Lung (tissue), 11 donors: ENCODE measurements at regions not wholly inside any gene's neighbourhood (a gene's known extent, or its start where the extent isn't known, plus 50 kb on each side); places are given as distances from the start of the nearest gene placed in this dataset.

Source experiments
- ATAC-seq: fragments of 200-7000 bp; cut with Tn5 transposase; one replicate; pipeline ENCODE4 v1.9.1; 2020; ENCODE audit warnings: moderate number of reproducible peaks; ENCODE audit not compliant: insufficient read depth, low FRiP score
- DNase-seq, 3 donors: peaks; one replicate each; pipeline ENCODE4 v3.0.0-alpha.2; 2013 to 2017
- H3K27ac ChIP-seq, 2 donors: one replicate each; pipeline ENCODE4 v1.5.1; 2013; ENCODE audit warnings: mild to moderate bottlenecking in 2 of 2, moderate library complexity in 2 of 2, control low read depth in 1 of 2, inconsistent platforms in 1 of 2, low read depth in 1 of 2, low read length in 1 of 2
- H3K27me3 ChIP-seq, 3 donors: one replicate each; pipeline ENCODE4 v1.5.1; 2013; ENCODE audit warnings: low read length in 2 of 3; ENCODE audit not compliant: control insufficient read depth in 3 of 3, insufficient read depth in 3 of 3
- H3K36me3 ChIP-seq, 4 donors: one replicate each; pipeline ENCODE4 v1.5.1; 2013; ENCODE audit warnings: low read length in 4 of 4, mild to moderate bottlenecking in 1 of 4, moderate library complexity in 1 of 4; ENCODE audit not compliant: control insufficient read depth in 4 of 4, insufficient read depth in 4 of 4
- H3K4me1 ChIP-seq, 5 donors: one replicate each; pipeline ENCODE4 v1.5.1; 2013; ENCODE audit warnings: low read length in 5 of 5, mild to moderate bottlenecking in 2 of 5, moderate library complexity in 1 of 5; ENCODE audit not compliant: control insufficient read depth in 5 of 5, insufficient read depth in 5 of 5
- H3K4me3 ChIP-seq: one replicate; pipeline ENCODE4 v1.5.1; 2013; ENCODE audit warnings: mild to moderate bottlenecking, control low read depth, moderate library complexity
- H3K9ac ChIP-seq, 2 donors: one replicate each; pipeline ENCODE4 v1.5.1; 2013; ENCODE audit warnings: low read length in 2 of 2, control low read depth in 1 of 2; ENCODE audit not compliant: insufficient read depth in 1 of 2
- H3K9me3 ChIP-seq, 4 donors: one replicate each; pipeline ENCODE4 v1.5.1; 2013; ENCODE audit warnings: low read length in 3 of 4, mild to moderate bottlenecking in 1 of 4, moderate library complexity in 1 of 4; ENCODE audit not compliant: control insufficient read depth in 4 of 4, insufficient read depth in 3 of 4
- CTCF ChIP-seq: IDR thresholded peaks from 2 replicates; pipeline ENCODE4 v1.5.1; 2012; ENCODE audit warnings: mild to moderate bottlenecking; ENCODE audit errors: control extremely low read depth, extremely low read depth
- WGBS, 2 donors: extraction: QIAGEN DNeasy Blood & Tissue Kit; methylation state at CpG; one replicate each; pipeline ENCODE4 v1.1.7; 2013; 5-methylcytosine and 5-hydroxymethylcytosine counted together
- donor health status: control.
- donor health status: control.
- donor health status: Bipolar disorder and iron deficiency.
- donor health status: healthy.
- donor health status: DM: yes; HTN: yes; CAD: no.

GRCh38 chr2:216768908-216769411 is 73.6 kb upstream of the IGFBP5 start:
- no peak for TF ChIP-seq CTCF
- WGBS, 2 donors = 87 to 90% methylated on average over 3 of the region's 3 CpGs
- Histone ChIP-seq H3K4me1 (peaks cover 0 to 10% (median 2%) of the 10 kb centered on the region in 5 donors), H3K27me3 (no peaks in the 10 kb centered on the region), H3K4me3 (no peak overlapping the region), H3K27ac (no peak overlapping the region), H3K9ac (no peak overlapping the region), H3K36me3 (no peaks in the 10 kb centered on the region), H3K9me3 (no peaks in the 10 kb centered on the region)
- no peak for ATAC-seq
- no peak for DNase-seq

- Histone ChIP-seq H3K4me1 (peaks cover 0 to 15% (median 0%) of the 10 kb centered on the region in 5 donors), H3K9ac (no peak overlapping the region), H3K27me3 (no peaks in the 10 kb centered on the region), H3K4me3 (no peak overlapping the region), H3K9me3 (no peaks in the 10 kb centered on the region), H3K27ac (peak overlapping the region in 1 of 2 donors; percentile 26), H3K36me3 (no peaks in the 10 kb centered on the region)
- no peak for ATAC-seq
- WGBS, 2 donors = 14 to 23% methylated on average over 11 of the region's 11 CpGs
- DNase-seq = peak; percentile 57 to 69 (median 57)
- TF ChIP-seq CTCF = no peak
Observed at GRCh38 chr2:216765761-216766262, 70.5 kb upstream of the IGFBP5 start.

GRCh38 chr2:216763396-216763795 is 68.0 kb upstream of the IGFBP5 start:
- Histone ChIP-seq H3K27me3 (no peaks in the 10 kb centered on the region), H3K9ac (no peak overlapping the region), H3K27ac (no peak overlapping the region), H3K9me3 (no peaks in the 10 kb centered on the region), H3K4me3 (no peak overlapping the region), H3K36me3 (no peaks in the 10 kb centered on the region), H3K4me1 (peaks cover 0 to 16% (median 0%) of the 10 kb centered on the region in 5 donors)
- ATAC-seq (no peak), DNase-seq (no peak)
- TF ChIP-seq CTCF = no peak

GRCh38 chr2:216761809-216762208 is 66.5 kb upstream of the IGFBP5 start:
- no peak overlapping the region for H3K4me3 ChIP-seq
- TF ChIP-seq CTCF = no peak
- ATAC-seq (no peak), DNase-seq (no peak)
- peaks cover 0 to 16% (median 0%) of the 10 kb centered on the region in 5 donors for H3K4me1 ChIP-seq
- H3K9ac ChIP-seq = no peak overlapping the region
- no peaks in the 10 kb centered on the region for H3K27me3 ChIP-seq
- no peaks in the 10 kb centered on the region for H3K36me3 ChIP-seq
- no peak overlapping the region for H3K27ac ChIP-seq
- WGBS, 2 donors = 86 to 89% methylated on average over 3 of the region's 3 CpGs
- H3K9me3 ChIP-seq = no peaks in the 10 kb centered on the region
